ENCODE measurements at regions not wholly inside any gene's neighbourhood (a gene's known extent, or its start where the extent isn't known, plus 50 kb on each side); places are given as distances from the start of the nearest gene placed in this dataset.

DNA sequence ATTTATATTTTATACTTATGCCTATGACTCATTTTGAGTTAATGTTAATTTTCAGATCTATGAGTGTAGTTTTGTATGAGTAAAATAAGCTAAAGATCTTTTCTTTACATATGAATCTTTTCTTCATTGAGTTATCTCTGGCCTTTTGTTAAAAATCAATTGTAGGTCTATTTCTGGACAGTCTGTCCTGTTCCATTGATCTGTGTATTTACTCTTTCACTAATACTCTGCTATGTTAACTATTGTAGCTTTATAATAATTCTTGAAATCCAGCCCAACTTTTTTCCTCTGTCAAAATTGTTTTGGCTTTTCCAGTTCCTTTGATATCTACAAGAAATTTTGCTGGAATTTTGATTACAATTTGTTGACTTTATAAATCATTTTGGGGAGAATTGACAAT lies 177.0 kb downstream of the RBM46 start:
- TF ChIP-seq PPARA (CRISPR knock-in tag; IDR thresholded peaks at IDR 0.05; ENCODE audit: borderline replicate concordance) (no peak), GLIS3 (CRISPR knock-in tag; IDR thresholded peaks at IDR 0.05) (no peak), ZC3H10 (CRISPR knock-in tag; IDR thresholded peaks at IDR 0.05) (no peak), ESRRG (CRISPR knock-in tag; IDR thresholded peaks at IDR 0.05) (no peak), TCF4 (CRISPR knock-in tag; IDR thresholded peaks at IDR 0.05; ENCODE audit: borderline replicate concordance) (no peak)
- TF ChIP-seq, protein P1, sequence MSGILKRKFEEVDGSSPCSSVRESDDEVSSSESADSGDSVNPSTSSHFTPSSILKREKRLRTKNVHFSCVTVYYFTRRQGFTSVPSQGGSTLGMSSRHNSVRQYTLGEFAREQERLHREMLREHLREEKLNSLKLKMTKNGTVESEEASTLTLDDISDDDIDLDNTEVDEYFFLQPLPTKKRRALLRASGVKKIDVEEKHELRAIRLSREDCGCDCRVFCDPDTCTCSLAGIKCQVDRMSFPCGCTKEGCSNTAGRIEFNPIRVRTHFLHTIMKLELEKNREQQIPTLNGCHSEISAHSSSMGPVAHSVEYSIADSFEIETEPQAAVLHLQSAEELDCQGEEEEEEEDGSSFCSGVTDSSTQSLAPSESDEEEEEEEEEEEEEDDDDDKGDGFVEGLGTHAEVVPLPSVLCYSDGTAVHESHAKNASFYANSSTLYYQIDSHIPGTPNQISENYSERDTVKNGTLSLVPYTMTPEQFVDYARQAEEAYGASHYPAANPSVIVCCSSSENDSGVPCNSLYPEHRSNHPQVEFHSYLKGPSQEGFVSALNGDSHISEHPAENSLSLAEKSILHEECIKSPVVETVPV (CRISPR knock-in tag; IDR thresholded peaks at IDR 0.05), result no peak
- TF ChIP-seq, protein P2, sequence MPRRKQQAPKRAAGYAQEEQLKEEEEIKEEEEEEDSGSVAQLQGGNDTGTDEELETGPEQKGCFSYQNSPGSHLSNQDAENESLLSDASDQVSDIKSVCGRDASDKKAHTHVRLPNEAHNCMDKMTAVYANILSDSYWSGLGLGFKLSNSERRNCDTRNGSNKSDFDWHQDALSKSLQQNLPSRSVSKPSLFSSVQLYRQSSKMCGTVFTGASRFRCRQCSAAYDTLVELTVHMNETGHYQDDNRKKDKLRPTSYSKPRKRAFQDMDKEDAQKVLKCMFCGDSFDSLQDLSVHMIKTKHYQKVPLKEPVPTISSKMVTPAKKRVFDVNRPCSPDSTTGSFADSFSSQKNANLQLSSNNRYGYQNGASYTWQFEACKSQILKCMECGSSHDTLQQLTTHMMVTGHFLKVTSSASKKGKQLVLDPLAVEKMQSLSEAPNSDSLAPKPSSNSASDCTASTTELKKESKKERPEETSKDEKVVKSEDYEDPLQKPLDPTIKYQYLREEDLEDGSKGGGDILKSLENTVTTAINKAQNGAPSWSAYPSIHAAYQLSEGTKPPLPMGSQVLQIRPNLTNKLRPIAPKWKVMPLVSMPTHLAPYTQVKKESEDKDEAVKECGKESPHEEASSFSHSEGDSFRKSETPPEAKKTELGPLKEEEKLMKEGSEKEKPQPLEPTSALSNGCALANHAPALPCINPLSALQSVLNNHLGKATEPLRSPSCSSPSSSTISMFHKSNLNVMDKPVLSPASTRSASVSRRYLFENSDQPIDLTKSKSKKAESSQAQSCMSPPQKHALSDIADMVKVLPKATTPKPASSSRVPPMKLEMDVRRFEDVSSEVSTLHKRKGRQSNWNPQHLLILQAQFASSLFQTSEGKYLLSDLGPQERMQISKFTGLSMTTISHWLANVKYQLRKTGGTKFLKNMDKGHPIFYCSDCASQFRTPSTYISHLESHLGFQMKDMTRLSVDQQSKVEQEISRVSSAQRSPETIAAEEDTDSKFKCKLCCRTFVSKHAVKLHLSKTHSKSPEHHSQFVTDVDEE (CRISPR knock-in tag; IDR thresholded peaks at IDR 0.05), result no peak
- TF ChIP-seq, protein P3, sequence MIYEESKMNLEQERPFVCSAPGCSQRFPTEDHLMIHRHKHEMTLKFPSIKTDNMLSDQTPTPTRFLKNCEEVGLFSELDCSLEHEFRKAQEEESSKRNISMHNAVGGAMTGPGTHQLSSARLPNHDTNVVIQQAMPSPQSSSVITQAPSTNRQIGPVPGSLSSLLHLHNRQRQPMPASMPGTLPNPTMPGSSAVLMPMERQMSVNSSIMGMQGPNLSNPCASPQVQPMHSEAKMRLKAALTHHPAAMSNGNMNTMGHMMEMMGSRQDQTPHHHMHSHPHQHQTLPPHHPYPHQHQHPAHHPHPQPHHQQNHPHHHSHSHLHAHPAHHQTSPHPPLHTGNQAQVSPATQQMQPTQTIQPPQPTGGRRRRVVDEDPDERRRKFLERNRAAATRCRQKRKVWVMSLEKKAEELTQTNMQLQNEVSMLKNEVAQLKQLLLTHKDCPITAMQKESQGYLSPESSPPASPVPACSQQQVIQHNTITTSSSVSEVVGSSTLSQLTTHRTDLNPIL (CRISPR knock-in tag; IDR thresholded peaks at IDR 0.05; ENCODE audit: low read depth), result no peak
- TF ChIP-seq, protein P4, sequence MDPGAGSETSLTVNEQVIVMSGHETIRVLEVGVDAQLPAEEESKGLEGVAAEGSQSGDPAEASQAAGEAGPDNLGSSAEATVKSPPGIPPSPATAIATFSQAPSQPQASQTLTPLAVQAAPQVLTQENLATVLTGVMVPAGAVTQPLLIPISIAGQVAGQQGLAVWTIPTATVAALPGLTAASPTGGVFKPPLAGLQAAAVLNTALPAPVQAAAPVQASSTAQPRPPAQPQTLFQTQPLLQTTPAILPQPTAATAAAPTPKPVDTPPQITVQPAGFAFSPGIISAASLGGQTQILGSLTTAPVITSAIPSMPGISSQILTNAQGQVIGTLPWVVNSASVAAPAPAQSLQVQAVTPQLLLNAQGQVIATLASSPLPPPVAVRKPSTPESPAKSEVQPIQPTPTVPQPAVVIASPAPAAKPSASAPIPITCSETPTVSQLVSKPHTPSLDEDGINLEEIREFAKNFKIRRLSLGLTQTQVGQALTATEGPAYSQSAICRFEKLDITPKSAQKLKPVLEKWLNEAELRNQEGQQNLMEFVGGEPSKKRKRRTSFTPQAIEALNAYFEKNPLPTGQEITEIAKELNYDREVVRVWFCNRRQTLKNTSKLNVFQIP (CRISPR knock-in tag; IDR thresholded peaks at IDR 0.05; ENCODE audit: borderline replicate concordance, low read depth), result no peak
- TF ChIP-seq, protein P5, sequence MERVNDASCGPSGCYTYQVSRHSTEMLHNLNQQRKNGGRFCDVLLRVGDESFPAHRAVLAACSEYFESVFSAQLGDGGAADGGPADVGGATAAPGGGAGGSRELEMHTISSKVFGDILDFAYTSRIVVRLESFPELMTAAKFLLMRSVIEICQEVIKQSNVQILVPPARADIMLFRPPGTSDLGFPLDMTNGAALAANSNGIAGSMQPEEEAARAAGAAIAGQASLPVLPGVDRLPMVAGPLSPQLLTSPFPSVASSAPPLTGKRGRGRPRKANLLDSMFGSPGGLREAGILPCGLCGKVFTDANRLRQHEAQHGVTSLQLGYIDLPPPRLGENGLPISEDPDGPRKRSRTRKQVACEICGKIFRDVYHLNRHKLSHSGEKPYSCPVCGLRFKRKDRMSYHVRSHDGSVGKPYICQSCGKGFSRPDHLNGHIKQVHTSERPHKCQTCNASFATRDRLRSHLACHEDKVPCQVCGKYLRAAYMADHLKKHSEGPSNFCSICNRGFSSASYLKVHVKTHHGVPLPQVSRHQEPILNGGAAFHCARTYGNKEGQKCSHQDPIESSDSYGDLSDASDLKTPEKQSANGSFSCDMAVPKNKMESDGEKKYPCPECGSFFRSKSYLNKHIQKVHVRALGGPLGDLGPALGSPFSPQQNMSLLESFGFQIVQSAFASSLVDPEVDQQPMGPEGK (CRISPR knock-in tag; IDR thresholded peaks at IDR 0.05; ENCODE audit: borderline replicate concordance), result no peak

All from SK-N-SH treated with all-trans-retinoic acid at 6 μM for 48 hours (cell line).